NCI-H1092 (cell line): ENCODE measurements at regions not wholly inside any gene's neighbourhood (a gene's known extent, or its start where the extent isn't known, plus 50 kb on each side); places are given as distances from the start of the nearest gene placed in this dataset.

Experiments used
- DNase-seq: peaks from one replicate; lab custom pipeline; 2025; lab: John Stamatoyannopoulos, UW

DNA sequence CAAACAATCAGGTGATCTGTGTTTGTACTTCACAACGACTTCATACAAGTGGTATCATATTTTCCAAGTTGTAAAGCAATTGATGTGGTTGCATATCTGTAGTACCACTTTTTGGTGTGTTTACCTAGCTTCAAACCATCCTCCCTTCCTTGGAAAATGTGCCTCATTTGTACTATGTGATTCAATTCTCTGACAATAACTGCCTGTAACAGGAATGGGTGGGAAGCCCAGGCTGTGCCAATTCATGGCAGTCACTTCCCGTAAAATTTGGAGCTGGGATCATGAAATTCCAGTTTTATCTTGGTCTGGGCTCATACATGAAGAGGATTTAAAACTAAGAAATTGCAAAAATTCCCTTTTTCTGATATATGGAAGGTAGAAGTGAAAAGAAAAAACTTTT, 250.1 kb downstream of the DIO2 start:
- no peak for DNase-seq

GRCh38 chr14:79960288-79960687, 251.0 kb downstream of the DIO2 start:
- no peak for DNase-seq

GRCh38 chr14:79951572-79951971, 259.7 kb downstream of the DIO2 start:
- no peak for DNase-seq

GRCh38 chr14:79949906-79950305, 261.4 kb downstream of the DIO2 start:
- no peak for DNase-seq

DNA sequence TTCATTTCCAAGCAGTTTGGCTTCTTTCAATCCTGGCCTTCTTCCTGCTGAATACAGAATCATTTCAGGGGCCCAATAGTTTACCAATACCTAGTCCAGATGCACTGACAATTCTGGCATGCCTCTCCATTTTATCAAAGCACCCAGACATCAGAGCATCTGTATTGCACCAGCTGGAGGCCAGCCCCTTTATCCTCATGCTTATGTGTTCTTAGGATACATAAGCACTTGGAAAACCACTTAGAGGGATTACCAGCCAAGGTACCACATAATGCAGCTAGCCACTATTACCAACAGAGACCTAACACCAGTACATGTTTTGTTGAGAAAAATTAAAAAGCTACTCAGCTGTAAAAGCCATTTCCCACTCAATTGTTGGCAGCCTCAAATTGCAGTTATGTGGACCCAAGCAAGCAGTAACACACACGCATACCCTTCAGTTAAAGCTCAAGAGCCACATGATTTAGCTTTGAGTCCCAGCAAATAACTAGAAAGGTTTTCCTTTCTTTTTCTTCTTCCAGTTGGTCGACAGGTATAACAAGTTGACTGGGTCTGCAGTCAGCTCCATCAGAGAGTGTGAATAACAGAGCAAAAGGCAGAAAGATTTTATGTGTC, 263.8 kb downstream of the DIO2 start:
- peak; percentile 62 for DNase-seq

DNA sequence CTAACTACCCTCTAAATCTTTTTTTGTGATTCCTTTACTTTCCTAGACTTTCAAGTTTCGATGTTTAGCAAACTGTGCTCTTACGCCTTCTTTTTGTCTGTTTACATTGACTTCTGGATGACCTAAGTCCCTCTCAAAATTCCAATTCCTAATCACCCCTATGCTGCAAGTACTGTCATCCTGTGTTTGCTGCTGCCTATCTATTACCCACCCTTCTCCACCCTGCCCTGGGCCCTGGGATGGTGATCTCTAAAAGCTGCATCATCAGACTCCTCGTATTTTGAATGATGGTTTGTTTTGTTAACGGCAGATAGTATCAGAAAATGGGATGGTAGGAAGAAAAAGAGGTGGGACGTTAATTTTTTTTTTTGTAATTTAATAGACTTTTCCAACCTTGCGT, 272.1 kb downstream of the DIO2 start:
- DNase-seq: no peak

GRCh38 chr14:79938185-79938584, 273.1 kb downstream of the DIO2 start:
- DNase-seq: no peak

- no peak for DNase-seq
Observed at GRCh38 chr14:79937433-79937832, 273.9 kb downstream of the DIO2 start.

- DNase-seq: no peak
Observed at GRCh38 chr14:79924551-79924950, 286.8 kb downstream of the DIO2 start.

DNA sequence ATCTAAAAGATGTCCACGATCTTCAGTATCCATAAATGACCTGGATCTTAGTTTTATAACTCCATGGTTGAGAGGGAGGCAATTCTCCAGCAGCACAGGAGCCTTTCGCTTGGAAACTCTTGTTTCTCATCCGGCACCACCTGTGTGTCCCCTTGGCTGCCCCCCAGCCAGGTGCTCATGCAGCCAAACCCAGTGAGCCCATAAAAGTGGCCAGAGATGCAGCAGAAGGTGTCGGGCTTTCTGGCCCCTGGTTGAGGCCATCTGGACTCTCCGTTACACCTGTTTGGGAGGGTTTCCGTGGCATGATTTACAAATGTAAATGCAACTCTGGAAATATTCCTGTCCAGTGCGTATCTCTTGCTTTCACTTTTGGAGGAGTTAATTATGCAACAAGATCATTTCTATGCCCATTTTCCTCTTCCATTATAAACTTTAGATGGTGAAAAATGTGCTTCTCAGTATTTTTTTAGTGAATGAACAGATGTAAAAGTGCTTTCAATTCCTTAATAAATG, 291.1 kb downstream of the DIO2 start:
- no peak for DNase-seq
